ENCODE measurements at regions not wholly inside any gene's neighbourhood (a gene's known extent, or its start where the extent isn't known, plus 50 kb on each side); places are given as distances from the start of the nearest gene placed in this dataset.

- Histone ChIP-seq H3K4me3 (ENCODE audit: low read depth, low read length) (no peak overlapping the region), H3K36me3 (ENCODE audit: control insufficient read depth, insufficient read depth, low read length) (no peaks in the 10 kb centered on the region), H3K9ac (ENCODE audit: low read depth, low read length) (no peak overlapping the region), H3K4me1 (ENCODE audit: control insufficient read depth, insufficient read depth, low read length) (no peaks in the 10 kb centered on the region), H3K9me3 (ENCODE audit: control insufficient read depth, insufficient read depth, low read length) (no peaks in the 10 kb centered on the region), H3K27me3 (ENCODE audit: control insufficient read depth, insufficient read depth, low read length) (no peaks in the 10 kb centered on the region)
Measured at GRCh38 chr16:51553314-51553713, 402.2 kb upstream of the SALL1 start.

GRCh38 chr16:51550800-51551347 lies 399.8 kb upstream of the SALL1 start:
- no peak overlapping the region for H3K9ac ChIP-seq (ENCODE audit: low read depth, low read length)
- H3K27me3 ChIP-seq (ENCODE audit: control insufficient read depth, insufficient read depth, low read length), result no peaks in the 10 kb centered on the region
- no peak overlapping the region for H3K4me3 ChIP-seq (ENCODE audit: low read depth, low read length)
- H3K9me3 ChIP-seq (ENCODE audit: control insufficient read depth, insufficient read depth, low read length), result no peaks in the 10 kb centered on the region
- H3K4me1 ChIP-seq (ENCODE audit: control insufficient read depth, insufficient read depth, low read length), result peaks cover 2% of the 10 kb centered on the region
- H3K36me3 ChIP-seq (ENCODE audit: control insufficient read depth, insufficient read depth, low read length), result no peaks in the 10 kb centered on the region

- Histone ChIP-seq H3K36me3 (ENCODE audit: control insufficient read depth, insufficient read depth, low read length) (no peaks in the 10 kb centered on the region), H3K4me3 (ENCODE audit: low read depth, low read length) (no peak overlapping the region), H3K9me3 (ENCODE audit: control insufficient read depth, insufficient read depth, low read length) (no peaks in the 10 kb centered on the region), H3K9ac (ENCODE audit: low read depth, low read length) (no peak overlapping the region), H3K27me3 (ENCODE audit: control insufficient read depth, insufficient read depth, low read length) (no peaks in the 10 kb centered on the region), H3K4me1 (ENCODE audit: control insufficient read depth, insufficient read depth, low read length) (peaks cover 11% of the 10 kb centered on the region)
Measured at GRCh38 chr16:51549836-51550235, 398.8 kb upstream of the SALL1 start.

- H3K27me3 ChIP-seq (ENCODE audit: control insufficient read depth, insufficient read depth, low read length), result no peaks in the 10 kb centered on the region
- H3K4me1 ChIP-seq (ENCODE audit: control insufficient read depth, insufficient read depth, low read length), result peaks cover 36% of the 10 kb centered on the region
- no peaks in the 10 kb centered on the region for H3K36me3 ChIP-seq (ENCODE audit: control insufficient read depth, insufficient read depth, low read length)
- no peak overlapping the region for H3K4me3 ChIP-seq (ENCODE audit: low read depth, low read length)
- H3K9ac ChIP-seq (ENCODE audit: low read depth, low read length), result no peak overlapping the region
- no peaks in the 10 kb centered on the region for H3K9me3 ChIP-seq (ENCODE audit: control insufficient read depth, insufficient read depth, low read length)
Measured at GRCh38 chr16:51545951-51546350, 394.9 kb upstream of the SALL1 start.

- no peaks in the 10 kb centered on the region for H3K36me3 ChIP-seq (ENCODE audit: control insufficient read depth, insufficient read depth, low read length)
- H3K9me3 ChIP-seq (ENCODE audit: control insufficient read depth, insufficient read depth, low read length), result no peaks in the 10 kb centered on the region
- H3K4me1 ChIP-seq (ENCODE audit: control insufficient read depth, insufficient read depth, low read length), result peaks cover 36% of the 10 kb centered on the region
- no peak overlapping the region for H3K4me3 ChIP-seq (ENCODE audit: low read depth, low read length)
- H3K9ac ChIP-seq (ENCODE audit: low read depth, low read length), result no peak overlapping the region
- no peaks in the 10 kb centered on the region for H3K27me3 ChIP-seq (ENCODE audit: control insufficient read depth, insufficient read depth, low read length)
Measured at GRCh38 chr16:51544851-51545467, 393.9 kb upstream of the SALL1 start.

GRCh38 chr16:51543971-51544370 lies 392.9 kb upstream of the SALL1 start:
- H3K9ac ChIP-seq (ENCODE audit: low read depth, low read length), result no peak overlapping the region
- H3K27me3 ChIP-seq (ENCODE audit: control insufficient read depth, insufficient read depth, low read length), result no peaks in the 10 kb centered on the region
- no peaks in the 10 kb centered on the region for H3K36me3 ChIP-seq (ENCODE audit: control insufficient read depth, insufficient read depth, low read length)
- H3K4me3 ChIP-seq (ENCODE audit: low read depth, low read length), result no peak overlapping the region
- no peaks in the 10 kb centered on the region for H3K9me3 ChIP-seq (ENCODE audit: control insufficient read depth, insufficient read depth, low read length)
- H3K4me1 ChIP-seq (ENCODE audit: control insufficient read depth, insufficient read depth, low read length), result peaks cover 38% of the 10 kb centered on the region

GRCh38 chr16:51542981-51543815 lies 392.1 kb upstream of the SALL1 start:
- Histone ChIP-seq H3K4me1 (ENCODE audit: control insufficient read depth, insufficient read depth, low read length) (peaks cover 38% of the 10 kb centered on the region), H3K9ac (ENCODE audit: low read depth, low read length) (no peak overlapping the region), H3K9me3 (ENCODE audit: control insufficient read depth, insufficient read depth, low read length) (no peaks in the 10 kb centered on the region), H3K36me3 (ENCODE audit: control insufficient read depth, insufficient read depth, low read length) (no peaks in the 10 kb centered on the region), H3K27me3 (ENCODE audit: control insufficient read depth, insufficient read depth, low read length) (no peaks in the 10 kb centered on the region), H3K4me3 (ENCODE audit: low read depth, low read length) (no peak overlapping the region)

GRCh38 chr16:51540259-51540658 lies 389.2 kb upstream of the SALL1 start:
- Histone ChIP-seq H3K36me3 (ENCODE audit: control insufficient read depth, insufficient read depth, low read length) (no peaks in the 10 kb centered on the region), H3K9me3 (ENCODE audit: control insufficient read depth, insufficient read depth, low read length) (no peaks in the 10 kb centered on the region), H3K4me1 (ENCODE audit: control insufficient read depth, insufficient read depth, low read length) (peaks cover 30% of the 10 kb centered on the region), H3K4me3 (ENCODE audit: low read depth, low read length) (no peak overlapping the region), H3K9ac (ENCODE audit: low read depth, low read length) (no peak overlapping the region), H3K27me3 (ENCODE audit: control insufficient read depth, insufficient read depth, low read length) (no peaks in the 10 kb centered on the region)

- Histone ChIP-seq H3K9ac (ENCODE audit: low read depth, low read length) (no peak overlapping the region), H3K36me3 (ENCODE audit: control insufficient read depth, insufficient read depth, low read length) (no peaks in the 10 kb centered on the region), H3K4me1 (ENCODE audit: control insufficient read depth, insufficient read depth, low read length) (peaks cover 19% of the 10 kb centered on the region)
Measured at GRCh38 chr16:51538707-51539498, 387.8 kb upstream of the SALL1 start.

GRCh38 chr16:51535591-51535990 lies 384.5 kb upstream of the SALL1 start:
- Histone ChIP-seq H3K9ac (ENCODE audit: low read depth, low read length) (no peak overlapping the region), H3K27me3 (ENCODE audit: control insufficient read depth, insufficient read depth, low read length) (no peaks in the 10 kb centered on the region), H3K9me3 (ENCODE audit: control insufficient read depth, insufficient read depth, low read length) (no peaks in the 10 kb centered on the region), H3K36me3 (ENCODE audit: control insufficient read depth, insufficient read depth, low read length) (no peaks in the 10 kb centered on the region), H3K4me1 (ENCODE audit: control insufficient read depth, insufficient read depth, low read length) (peaks cover 6% of the 10 kb centered on the region), H3K4me3 (ENCODE audit: low read depth, low read length) (no peak overlapping the region)

More at GRCh38 chr16:51538707-51539498, 387.8 kb upstream of the SALL1 start:
- Histone ChIP-seq H3K4me3 (ENCODE audit: low read depth, low read length) (no peak overlapping the region), H3K9me3 (ENCODE audit: control insufficient read depth, insufficient read depth, low read length) (no peaks in the 10 kb centered on the region), H3K27me3 (ENCODE audit: control insufficient read depth, insufficient read depth, low read length) (no peaks in the 10 kb centered on the region)

- no peaks in the 10 kb centered on the region for H3K36me3 ChIP-seq (ENCODE audit: control insufficient read depth, insufficient read depth, low read length)
- H3K9me3 ChIP-seq (ENCODE audit: control insufficient read depth, insufficient read depth, low read length), result no peaks in the 10 kb centered on the region
- no peak overlapping the region for H3K4me3 ChIP-seq (ENCODE audit: low read depth, low read length)
- H3K4me1 ChIP-seq (ENCODE audit: control insufficient read depth, insufficient read depth, low read length), result peaks cover 3% of the 10 kb centered on the region
- H3K9ac ChIP-seq (ENCODE audit: low read depth, low read length), result no peak overlapping the region
- no peaks in the 10 kb centered on the region for H3K27me3 ChIP-seq (ENCODE audit: control insufficient read depth, insufficient read depth, low read length)
Measured at GRCh38 chr16:51532551-51532950, 381.5 kb upstream of the SALL1 start.

Measured in iPS-15b (cell line).